ENCODE measurements at regions not wholly inside any gene's neighbourhood (a gene's known extent, or its start where the extent isn't known, plus 50 kb on each side); places are given as distances from the start of the nearest gene placed in this dataset.

DNA sequence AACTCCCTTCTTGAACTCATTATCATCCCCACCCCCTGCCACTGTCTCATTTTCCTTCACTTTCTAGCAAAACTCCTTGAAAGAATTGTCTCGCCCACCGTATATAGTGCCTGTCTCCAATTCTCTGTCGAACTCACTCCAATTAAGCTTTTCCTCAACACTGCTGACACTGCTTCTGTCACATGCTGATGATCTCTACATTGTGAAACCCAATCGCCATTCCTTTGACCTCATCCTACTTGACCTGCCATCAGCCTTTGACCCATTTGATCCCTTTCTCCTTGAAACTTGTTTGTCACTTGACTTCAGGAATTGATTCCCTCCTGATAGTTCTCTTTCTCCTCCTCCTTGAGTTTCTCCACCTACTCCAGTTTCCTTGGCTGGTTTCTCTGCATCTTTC is 54.8 kb downstream of the CCDC71L start:
- DNase-seq, result no peak

DNA sequence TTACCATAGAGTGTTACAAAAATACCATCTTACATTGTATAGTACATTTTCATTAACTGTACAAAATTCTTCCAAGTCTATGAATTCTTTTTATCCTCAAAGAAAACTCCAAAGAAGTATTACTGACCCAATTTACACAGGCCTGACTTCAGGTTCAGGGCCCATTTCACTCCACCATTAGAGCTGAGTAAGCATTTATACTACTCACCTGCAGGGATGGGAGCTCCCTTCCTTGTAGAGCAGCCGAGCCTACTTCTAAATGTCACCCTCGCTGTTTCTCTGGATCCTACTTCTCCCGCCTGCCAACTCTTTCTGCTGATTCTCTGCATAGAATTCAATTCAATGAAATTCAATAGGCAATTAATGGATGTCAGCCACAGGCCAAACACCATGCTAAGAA is 56.0 kb downstream of the CCDC71L start:
- DNase-seq, result no peak

DNA sequence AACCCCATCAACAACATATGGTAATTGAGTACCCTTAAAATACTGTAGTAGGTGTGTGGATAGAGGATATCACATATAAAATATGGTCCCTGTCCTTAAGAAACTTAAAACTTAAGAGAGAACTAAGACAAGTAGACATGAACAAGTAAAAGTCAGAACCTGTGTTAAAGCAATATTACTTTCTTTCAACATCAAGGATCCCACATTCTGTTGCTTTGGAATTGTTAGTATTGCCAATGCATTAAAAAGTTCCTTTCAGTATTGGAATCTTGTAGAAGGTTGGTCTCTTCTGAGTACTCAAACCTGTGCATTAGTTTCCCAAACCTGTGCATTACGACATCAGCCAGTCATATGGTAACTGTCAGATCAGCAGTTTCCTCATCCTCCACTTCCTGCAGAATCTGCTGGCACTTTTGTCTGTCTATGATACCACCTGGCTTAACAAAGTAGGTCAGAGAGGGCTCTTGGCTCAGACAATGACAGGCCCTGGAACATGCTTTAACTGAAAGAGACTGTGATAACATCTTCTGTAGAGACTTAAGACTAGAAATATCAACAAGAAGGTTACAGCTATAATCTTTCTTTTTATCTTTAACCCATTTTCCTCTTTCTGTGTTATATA is 56.5 kb downstream of the CCDC71L start:
- DNase-seq, result no peak

DNA sequence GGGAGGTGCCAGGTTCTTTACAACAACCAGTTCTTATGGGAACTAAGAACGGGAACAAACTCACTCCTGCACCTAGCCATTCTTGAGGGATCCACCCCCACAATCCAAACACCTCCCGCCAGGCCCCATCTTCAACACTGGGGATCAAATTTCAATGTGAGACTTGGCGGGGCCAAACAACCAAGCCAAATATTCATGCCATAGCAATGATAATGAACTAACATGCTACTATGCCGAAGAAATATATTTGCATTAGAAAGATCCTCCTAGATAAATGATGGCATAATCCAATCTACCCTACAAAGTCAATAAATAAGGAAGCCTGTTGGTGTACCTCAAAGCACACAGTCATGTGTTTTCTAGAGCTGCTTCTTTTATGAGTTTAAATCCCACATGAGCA is 57.6 kb downstream of the CCDC71L start:
- no peak for DNase-seq

DNA sequence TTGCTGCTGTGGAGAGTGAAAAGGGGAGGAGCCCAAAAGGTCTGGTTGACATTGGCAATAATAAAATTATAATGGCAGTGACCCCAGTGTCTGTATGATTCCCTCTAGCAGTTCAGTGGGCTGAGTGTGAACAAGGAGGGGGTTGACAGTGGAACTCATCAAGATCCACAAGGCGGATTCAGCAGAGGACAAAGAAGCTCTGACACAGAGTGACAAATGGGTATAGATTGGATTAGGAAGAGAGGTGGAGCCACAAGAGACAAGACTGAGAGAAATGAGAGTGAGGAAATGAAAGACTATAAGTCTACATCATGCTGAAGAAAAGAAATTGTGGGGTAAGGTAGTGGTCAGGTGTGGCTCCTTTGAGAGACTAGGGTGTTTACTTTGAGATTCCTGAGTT is 58.9 kb downstream of the CCDC71L start:
- DNase-seq, result no peak

DNA sequence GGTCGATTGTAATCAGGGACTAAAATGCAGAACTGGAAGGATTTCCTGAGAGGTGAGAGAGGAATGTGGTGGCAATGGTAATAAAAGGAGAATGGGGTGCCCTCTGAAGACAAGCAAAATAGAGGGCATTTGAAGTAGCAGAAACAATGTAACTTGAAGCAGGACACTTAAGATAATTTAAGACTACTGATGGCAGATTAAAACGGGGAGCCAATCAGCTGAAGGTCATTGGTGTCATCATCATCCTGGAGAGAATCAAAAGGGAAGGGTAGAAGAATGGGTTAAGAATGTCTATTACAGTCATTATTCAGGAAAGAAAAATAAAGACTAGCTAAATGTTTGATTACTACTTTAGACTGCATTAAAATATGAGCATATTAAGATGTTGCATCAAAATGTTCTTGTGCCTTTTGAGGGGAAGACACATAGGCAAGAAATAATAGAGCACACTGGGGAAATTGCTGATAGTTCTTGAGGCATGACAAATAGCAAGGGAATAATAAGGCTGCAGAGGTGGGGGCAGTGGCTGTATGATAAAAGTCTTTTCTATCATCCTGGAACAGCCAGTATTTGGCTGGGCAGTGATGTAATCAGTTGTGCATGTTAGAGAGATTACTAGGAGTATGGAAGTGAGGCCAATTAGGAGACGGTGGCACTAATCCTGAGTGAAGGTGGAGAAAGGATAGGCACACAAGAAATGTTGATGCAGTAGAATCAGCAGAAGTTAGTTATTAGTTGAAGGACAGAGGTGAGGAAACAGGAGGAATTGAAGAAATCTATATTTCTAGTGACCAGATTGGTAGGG is 60.2 kb downstream of the CCDC71L start:
- DNase-seq, result no peak

DNA sequence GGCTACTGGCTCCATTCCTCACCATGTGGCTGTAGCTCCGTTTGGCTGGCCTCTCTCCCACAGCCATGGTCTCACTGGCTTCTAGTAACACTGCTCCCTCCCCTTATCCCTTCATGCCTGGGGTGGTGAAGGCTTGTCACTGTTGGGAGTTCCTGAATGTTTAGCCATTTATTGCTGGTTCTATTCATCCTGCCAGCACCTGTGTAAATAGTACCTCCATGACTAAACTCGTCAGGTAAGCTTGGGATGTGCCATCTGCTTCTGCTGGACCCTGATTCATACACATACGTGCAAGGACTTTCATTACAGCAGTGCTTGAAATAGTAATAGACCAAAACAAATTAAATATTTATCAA is 61.6 kb downstream of the CCDC71L start:
- DNase-seq, result no peak

DNA sequence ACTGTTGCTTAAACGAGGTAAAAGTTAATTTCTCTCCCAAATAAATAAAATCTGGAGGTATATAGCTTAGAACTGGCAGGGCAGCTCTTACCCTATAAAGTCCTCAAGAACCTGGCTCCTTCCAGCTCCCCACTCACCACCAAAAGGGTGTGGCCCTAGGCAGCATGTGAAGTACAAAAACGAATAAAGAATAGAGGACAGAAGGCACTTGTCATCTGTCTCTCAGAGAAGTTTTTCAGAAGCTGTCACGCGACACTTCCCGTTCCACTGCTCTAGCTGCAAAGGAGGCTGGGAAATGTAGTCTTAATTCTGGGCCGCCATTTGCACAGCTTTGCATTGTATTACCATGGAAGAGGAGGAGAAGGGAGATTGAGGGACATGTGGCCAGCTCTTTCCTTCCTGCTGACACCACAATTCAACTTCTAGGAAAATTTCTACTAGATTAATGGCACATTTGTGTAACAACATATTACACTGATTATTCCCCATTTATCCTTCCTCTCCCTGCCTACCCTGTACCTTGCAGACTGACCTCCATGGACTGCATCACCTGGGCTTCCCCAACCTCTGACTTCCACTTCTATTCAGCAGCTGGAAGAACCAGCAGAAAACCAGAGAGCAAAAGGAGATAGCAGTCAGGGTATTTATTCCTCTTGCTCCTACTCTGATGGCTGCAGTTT is 62.2 kb downstream of the CCDC71L start:
- peak; percentile 62 for DNase-seq

DNA sequence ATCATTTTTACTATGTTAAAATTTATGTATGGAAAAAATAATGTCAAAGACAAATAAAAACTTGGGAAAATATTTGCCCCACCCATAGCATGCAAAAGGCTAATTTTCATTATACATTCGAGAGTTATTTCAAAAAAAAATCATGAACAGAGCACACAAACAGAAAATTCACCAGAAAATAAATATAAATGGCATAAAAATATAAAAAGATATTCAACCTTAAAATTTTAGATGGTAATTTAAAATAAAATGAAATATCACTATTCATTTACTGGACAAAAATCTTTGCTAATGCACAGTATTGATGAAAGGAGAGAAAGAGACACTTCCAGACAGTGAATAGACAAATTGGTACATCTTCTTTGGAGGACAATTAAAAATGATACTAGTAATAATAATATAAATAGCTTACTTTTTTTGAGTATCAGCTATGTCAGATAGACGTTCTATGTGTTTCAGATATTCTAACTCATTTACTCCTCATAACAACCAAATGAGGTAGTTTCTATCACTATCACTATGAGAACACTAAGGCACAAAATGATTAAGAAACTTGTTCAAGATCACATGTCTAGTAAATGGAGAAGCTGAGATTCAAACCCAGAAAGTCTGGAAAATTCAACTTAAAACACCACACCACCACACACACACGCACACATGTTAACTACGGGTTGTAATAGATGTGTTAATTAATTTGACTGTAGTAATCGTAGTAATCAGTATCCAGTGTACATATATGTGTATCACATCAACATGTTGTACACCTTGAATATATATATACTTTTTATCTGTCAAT is 63.0 kb downstream of the CCDC71L start:
- no peak for DNase-seq

DNA sequence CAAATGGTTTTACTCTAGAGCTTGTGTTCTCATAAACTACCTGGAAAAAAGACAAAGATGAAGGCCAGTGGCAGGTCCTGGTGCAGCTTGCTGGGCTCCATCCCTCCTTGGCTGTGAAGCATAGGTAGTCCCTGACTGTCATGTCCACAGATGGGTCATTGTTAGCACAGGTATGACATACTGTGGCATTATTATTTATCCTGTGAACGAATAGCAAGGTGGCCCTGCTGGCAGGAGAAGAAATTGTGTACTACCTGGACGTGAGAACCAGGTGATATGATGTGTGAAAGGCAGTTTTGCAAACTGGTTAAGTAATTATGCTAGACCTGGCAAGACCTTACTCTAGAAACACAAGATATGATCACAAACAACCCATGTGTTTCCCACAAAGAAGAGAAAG is 63.9 kb downstream of the CCDC71L start:
- no peak for DNase-seq

DNA sequence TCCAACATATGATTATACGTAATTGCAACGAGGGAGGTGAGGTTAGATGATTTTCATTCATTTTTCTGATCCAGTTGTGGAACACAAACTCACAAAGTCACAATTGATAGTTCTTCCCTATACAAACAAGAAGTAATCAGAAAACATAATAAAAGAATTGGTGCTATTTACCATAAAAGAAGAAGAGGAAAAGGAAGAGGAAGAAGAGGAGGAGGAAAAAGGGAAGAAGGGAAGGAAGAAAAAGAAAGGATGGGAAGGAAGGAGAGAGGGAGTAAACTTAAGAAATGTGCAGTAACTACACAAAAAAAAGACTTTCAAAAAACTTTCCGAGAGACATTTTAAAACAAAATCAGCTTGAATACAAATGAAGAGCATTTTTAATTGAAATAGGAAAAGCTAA is 65.0 kb downstream of the CCDC71L start:
- DNase-seq, result no peak

DNA sequence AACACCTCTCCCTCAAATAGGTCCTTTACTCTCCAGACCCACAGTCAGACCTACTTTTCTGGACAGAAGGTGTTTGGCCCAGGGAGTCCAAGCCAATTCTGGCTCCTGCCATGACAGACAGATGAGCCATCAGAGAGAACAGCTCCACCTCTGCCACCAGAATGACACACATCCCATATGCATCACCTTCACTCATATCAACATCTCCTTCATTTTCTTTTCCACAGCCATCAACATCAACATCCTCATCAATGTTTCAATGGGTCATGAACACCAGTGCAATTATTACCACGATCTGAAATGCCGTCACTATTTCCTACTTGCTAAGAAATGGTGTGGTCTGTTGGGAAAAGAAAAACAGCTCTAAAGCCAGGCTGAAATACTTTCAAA is 67.9 kb downstream of the CCDC71L start:
- DNase-seq, result no peak

DNA sequence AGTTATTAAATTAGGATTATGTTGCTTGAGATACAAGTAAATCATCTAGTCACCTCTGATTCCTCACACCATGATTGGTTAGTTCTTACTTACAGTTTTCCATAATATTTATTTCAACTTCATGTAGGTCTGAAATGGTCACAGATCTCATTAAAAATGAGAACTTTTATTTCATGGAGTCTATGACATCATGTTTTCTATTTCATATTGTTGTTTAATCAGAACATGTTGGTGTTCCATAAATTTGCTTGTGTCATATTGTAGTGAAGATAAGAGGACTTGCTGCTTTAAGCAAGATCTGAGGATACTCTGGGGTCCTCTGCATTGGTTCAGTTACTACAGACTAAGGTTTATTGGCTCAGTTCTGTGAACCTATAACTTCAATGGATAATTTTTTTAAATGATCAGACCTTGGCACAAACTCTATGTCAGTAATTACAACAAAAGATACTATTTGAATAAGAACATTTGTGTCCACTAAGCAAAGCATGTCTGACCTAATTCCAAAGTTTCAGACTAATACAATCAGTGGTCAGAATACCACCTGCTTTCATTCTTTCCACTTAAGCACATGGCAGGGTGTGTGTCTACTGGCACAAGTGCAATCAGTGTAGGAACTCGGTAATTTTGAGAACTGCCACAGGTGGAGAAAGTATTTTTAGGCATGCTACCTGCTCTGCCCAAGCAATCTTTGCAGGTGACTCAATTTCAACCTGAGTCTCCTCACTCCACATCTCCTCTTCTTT is 68.5 kb downstream of the CCDC71L start:
- DNase-seq, result no peak

DNA sequence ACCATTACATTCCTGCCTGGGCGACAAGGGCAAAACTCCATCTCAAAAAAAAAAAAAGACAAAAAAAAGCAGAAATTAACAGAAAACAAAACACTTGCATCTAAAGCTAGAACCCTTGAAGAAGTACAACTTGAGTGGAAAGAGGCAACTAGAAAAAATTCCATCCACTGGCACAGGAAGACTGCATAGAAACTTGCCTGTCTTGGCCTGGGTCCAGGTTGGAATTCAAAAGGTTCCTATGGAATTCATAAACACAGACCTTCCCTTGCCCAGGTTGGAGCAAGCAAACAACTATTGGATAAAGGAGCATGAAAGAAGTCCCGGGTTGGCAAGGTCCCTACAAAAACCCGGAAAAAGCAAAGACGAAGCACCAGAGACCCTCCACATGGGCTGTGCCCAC is 69.8 kb downstream of the CCDC71L start:
- DNase-seq, result no peak

DNA sequence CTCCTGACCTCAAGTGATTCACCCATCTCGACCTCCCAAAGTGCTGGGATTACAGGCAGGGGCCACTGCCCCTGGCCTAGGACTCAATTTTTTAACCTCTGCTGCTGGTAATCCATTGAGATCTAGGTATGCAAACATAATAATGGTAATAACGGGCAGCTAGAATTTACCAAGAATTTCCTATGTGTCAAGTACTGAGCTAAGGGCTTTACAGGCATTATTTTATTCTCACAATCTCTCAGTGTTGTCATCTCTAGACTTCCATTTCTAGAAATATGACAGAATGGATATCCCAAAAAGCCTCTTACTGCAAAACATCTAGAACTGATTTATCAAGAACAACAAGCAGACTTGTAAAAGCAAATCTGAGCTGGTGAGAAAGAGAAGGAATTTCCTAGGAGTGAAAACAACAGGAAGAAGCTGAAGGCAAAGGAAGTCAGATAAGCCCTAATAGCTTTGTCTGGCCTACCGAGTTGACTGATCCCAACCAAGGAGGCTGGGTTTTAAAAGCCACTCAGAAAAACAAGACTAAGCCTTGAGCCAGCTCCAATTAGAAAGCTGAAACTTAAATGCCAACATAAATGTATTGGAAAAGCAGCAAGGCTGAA is 70.6 kb downstream of the CCDC71L start:
- DNase-seq, result no peak

DNA sequence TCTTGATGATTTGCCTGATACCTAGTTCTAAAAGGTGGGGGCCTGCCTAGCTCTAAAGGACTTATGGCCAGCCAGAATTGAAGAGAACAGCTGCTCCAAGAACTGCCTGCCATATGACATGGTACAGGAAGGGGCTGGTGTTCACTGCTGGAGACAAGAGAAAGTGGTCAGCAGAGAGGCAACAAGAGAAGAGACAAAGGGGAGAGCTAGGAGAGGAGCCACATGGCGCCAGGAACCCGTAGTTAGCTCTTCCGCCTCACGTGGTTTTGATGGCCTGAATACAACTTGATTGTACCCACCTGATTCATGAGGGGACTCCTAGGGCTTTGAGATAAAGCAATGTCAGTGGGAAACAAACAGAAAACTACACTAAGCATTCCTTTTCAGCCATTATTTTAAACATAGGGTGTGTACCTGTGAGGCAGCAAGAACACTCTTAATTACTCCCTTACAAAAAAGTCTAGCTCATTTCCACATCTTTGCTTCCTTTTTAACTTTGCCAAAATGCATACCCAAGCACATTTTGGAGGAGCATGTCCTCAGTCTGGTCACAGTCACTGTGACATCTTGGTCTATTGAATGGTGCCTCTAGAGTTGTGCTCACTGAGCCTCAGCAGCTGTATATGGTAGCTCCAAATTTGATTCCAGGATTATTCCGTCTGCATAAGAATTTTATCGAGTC is 71.6 kb downstream of the CCDC71L start:
- no peak for DNase-seq

DNA sequence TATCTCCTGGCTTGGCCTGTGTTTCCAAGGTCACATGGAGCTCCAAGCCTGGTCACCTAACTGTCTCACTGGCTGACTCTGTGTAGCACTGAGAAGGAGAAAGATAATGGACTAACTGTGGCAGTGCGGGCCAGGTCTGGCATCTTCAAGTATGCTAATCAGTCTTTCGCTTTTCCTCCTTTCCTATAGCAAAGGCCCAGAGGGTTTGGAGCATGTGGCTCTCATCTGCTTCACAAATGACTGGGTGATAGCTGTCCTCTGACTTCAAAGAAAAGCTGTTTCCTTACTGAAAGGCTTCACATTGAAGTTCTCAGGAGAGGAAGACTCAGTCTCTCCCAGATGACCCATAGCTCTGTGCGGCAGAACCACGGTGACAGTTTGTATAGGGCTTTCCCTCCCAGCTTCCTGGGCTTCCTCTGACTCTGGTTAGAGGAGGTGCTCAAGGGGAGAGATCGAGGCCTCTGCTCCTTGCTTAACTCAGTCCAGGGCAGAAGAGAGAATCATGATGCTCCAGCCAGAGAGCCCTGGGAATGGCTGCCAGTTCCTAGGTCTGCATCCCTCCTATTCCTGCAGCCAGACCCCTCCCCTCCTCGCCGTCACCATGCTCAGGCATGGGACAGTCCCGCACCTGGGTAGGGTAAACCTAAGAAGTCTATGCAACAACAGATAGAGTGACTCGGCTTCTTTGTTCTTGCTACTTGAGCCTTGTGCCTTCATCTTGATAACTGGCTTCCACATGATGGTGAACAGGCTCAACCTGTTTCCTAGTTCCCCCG is 72.3 kb downstream of the CCDC71L start:
- DNase-seq, result no peak

DNA sequence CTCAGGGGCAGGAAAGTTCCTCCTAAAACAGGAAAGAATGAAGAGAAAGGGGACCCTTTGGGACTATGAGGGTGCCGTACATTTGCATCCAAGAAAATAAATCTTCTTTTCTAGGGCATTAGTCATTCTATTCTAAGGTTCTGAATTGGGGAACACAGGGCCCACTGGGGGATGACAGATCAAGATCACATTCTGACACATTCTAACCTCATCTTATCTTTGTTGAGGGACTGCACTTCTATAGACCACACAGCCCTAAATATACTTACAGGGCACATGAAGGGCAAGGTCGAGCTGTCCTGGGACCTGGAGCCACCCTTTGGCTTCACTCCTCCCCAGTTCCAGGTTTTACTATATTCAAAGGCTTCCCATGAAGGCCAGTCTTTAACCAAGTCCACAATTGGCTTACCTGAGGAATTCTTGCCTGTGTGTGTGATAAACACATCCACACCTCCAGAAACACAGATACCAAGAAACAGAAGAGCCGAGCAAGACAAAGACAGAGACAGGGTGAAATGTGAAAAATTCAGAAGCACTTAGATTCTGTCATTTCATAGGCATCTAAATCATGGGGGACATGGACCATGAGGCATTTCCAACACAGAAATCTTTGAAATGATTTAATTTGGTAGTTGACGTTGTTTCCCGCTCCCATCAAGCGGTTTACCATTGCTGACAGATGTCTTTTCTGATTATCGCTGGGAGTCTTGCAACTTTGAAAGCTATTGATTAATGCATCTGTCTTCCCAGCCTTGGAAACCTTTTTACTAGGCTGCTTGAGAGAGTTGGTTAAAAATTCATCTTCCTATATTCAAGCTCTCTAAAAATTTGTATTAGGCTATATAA is 75.8 kb downstream of the CCDC71L start:
- DNase-seq, result no peak

DNA sequence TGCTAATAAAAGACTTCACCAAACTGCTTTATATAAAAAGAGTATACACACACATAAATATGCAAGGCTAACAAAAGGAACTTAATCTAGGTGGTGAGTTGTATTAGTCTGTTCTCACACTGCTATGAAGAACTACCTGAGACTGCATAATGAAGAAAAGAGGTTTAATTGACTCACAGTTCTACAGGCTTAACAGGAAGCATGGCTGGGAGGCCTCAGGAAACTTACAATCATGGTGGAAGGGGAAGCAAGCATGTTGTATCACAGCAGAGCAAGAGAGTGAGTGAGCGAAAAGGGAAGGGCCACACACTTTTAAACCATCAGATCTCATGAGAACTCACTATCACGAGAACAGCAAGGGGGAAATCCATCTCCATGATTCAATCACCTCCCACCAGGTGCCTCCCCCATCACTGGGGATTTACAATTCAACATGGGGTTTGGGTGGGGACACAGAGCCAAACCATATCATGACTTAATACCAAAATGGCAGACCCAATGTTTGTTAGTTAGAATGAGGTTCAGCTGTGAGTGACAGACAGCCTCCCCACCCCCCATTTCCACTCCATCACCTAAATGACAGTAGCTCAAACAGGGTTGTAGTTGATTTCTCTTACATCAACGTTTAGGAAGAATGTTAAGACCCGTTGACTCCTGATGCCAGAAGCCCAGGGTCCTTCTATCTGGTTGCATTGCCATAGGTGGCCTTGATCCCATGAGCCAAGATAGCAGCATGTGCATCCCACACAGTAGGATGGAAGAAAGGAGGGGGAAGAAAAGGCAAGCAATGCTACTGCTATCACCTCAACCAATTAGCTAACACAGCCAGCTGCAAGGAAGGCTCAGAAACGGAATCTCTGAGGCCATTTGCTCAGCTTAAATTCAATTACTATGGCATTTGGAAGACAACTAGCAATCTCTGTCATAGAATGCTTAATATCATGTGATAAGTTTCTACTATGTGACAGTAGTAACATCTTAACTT is 77.0 kb downstream of the CCDC71L start:
- DNase-seq, result no peak
